IMR-90 (cell line): ENCODE measurements at regions not wholly inside any gene's neighbourhood (a gene's known extent, or its start where the extent isn't known, plus 50 kb on each side); places are given as distances from the start of the nearest gene placed in this dataset.

ENCODE experiments used
- ATAC-seq: fragments of 200-7000 bp; cut with Tn5 transposase; 2 replicates; pipeline ENCODE4 v1.9.1; 2020; ENCODE audit warnings: low read depth, mild to moderate bottlenecking, moderate library complexity
- BruUV-seq: library from RNA; stranded (reverse); fragments of 400-500 nt; replicated peaks from 2 replicates; lab custom pipeline; 2021; lab: Mats Ljungman, UMichigan
- CTCF ChIA-PET: fragments of 300-600 bp; formaldehyde crosslinking; extraction: SDS; loops from one replicate; lab custom pipeline; 2021; ENCODE audit warnings: antibody characterized with exemption; lab: Yijun Ruan, JAX
- POLR2A ChIA-PET: fragments of 300-600 bp; sonication (Branson Sonifier 250); formaldehyde crosslinking; loops from one replicate; lab custom pipeline; 2022; ENCODE audit warnings: antibody characterized with exemption; ENCODE audit not compliant: unreplicated experiment; lab: Charles Lee
- DNase-seq: peaks from one replicate; pipeline ENCODE4 v3.0.0; 2013
- H2AFZ ChIP-seq: replicated peaks from 2 replicates; pipeline ENCODE3; 2013; ENCODE audit warnings: low read length, mild to moderate bottlenecking; ENCODE audit not compliant: poor library complexity
- H2AK5ac ChIP-seq: 2 replicates; pipeline ENCODE4 v1.6.1; 2013; ENCODE audit warnings: low read depth, low read length, inconsistent platforms
- H2AK9ac ChIP-seq: replicated peaks from 2 replicates; pipeline ENCODE3; 2013; ENCODE audit warnings: mild to moderate bottlenecking, low read depth, low read length, moderate library complexity; ENCODE audit not compliant: poor library complexity
- H2BK120ac ChIP-seq: 2 replicates; pipeline ENCODE4 v1.6.1; 2013; ENCODE audit warnings: low read depth, low read length, inconsistent platforms
- H2BK15ac ChIP-seq: 3 replicates; pipeline ENCODE4 v1.6.1; 2013; ENCODE audit warnings: low read depth, low read length, inconsistent platforms
- H2BK20ac ChIP-seq: 2 replicates; pipeline ENCODE4 v1.6.1; 2013; ENCODE audit warnings: low read depth, mild to moderate bottlenecking, inconsistent platforms, low read length, moderate library complexity
- H2BK5ac ChIP-seq: 2 replicates; pipeline ENCODE4 v1.6.1; 2013; ENCODE audit warnings: mild to moderate bottlenecking, low read depth, low read length, inconsistent platforms; ENCODE audit not compliant: poor library complexity, severe bottlenecking
- H3K14ac ChIP-seq: replicated peaks from 2 replicates; pipeline ENCODE4 v1.6.1; 2013; ENCODE audit warnings: low read depth, low read length, inconsistent platforms
- H3K18ac ChIP-seq: 2 replicates; pipeline ENCODE4 v1.6.1; 2013; ENCODE audit warnings: low read depth, low read length, control low read depth
- H3K23ac ChIP-seq: 2 replicates; pipeline ENCODE4 v1.6.1; 2013; ENCODE audit warnings: low read depth, low read length, inconsistent platforms
- H3K27ac ChIP-seq: 2 replicates; pipeline ENCODE4 v1.5.1; 2013; ENCODE audit warnings: mild to moderate bottlenecking, control low read depth, low read length; ENCODE audit not compliant: insufficient read depth
- H3K27me3 ChIP-seq: 2 replicates; pipeline ENCODE4 v1.6.1; 2013; ENCODE audit warnings: low read length; ENCODE audit not compliant: control insufficient read depth, insufficient read depth
- H3K36me3 ChIP-seq: 2 replicates; pipeline ENCODE4 v1.6.1; 2013; ENCODE audit warnings: low read length, mixed read lengths; ENCODE audit not compliant: control insufficient read depth, insufficient read depth
- H3K4ac ChIP-seq: 2 replicates; pipeline ENCODE4 v1.6.1; 2013; ENCODE audit warnings: low read depth, low read length, inconsistent platforms
- H3K4me1 ChIP-seq: 2 replicates; pipeline ENCODE4 v1.6.1; 2013; ENCODE audit warnings: low read length, mixed read lengths; ENCODE audit not compliant: control insufficient read depth, insufficient read depth
- H3K4me2 ChIP-seq: 2 replicates; pipeline ENCODE4 v1.6.1; 2013; ENCODE audit warnings: low read depth, mild to moderate bottlenecking, control low read depth, low read length, moderate library complexity
- H3K4me3 ChIP-seq: 2 replicates; pipeline ENCODE4 v1.5.1; 2013; ENCODE audit warnings: low read depth, mild to moderate bottlenecking, control low read depth, low read length, moderate library complexity; ENCODE audit not compliant: insufficient read depth
- H3K56ac ChIP-seq: 2 replicates; pipeline ENCODE4 v1.6.1; 2013; ENCODE audit warnings: low read length, inconsistent platforms; ENCODE audit not compliant: insufficient read depth; ENCODE audit errors: extremely low read depth
- H3K79me1 ChIP-seq, 2 experiments: 2 replicates each; pipeline ENCODE4 v1.6.1; 2013; ENCODE audit warnings: low read length in 2 of 2, inconsistent platforms in 1 of 2, low read depth in 1 of 2
- H3K9ac ChIP-seq: 2 replicates; pipeline ENCODE4 v1.6.1; 2013; ENCODE audit warnings: low read depth, low read length, control low read depth
- H3K9me1 ChIP-seq: 2 replicates; pipeline ENCODE4 v1.6.1; 2013; ENCODE audit warnings: low read length, inconsistent platforms; ENCODE audit not compliant: insufficient read depth
- H3K9me3 ChIP-seq: 2 replicates; pipeline ENCODE4 v1.6.1; 2013; ENCODE audit warnings: low read length; ENCODE audit not compliant: control insufficient read depth, insufficient read depth
- H4K20me1 ChIP-seq: 2 replicates; pipeline ENCODE4 v1.6.1; 2013; ENCODE audit warnings: low read length, inconsistent platforms; ENCODE audit not compliant: insufficient read depth
- H4K5ac ChIP-seq: 2 replicates; pipeline ENCODE4 v1.6.1; 2013; ENCODE audit warnings: mild to moderate bottlenecking, low read depth, low read length, control low read depth
- H4K8ac ChIP-seq, 2 experiments: 2 replicates each; pipeline ENCODE4 v1.6.1; 2013; ENCODE audit warnings: low read depth in 2 of 2, low read length in 2 of 2, control low read depth in 1 of 2, inconsistent platforms in 1 of 2
- H4K91ac ChIP-seq: 2 replicates; pipeline ENCODE4 v1.6.1; 2013; ENCODE audit warnings: low read depth, low read length, inconsistent platforms; ENCODE audit not compliant: insufficient read depth
- CHD1 ChIP-seq: IDR thresholded peaks from 2 replicates; pipeline ENCODE4 v1.6.1; 2012; ENCODE audit warnings: low read depth, low read length, improper control_type of control experiment
- MAFK ChIP-seq: IDR thresholded peaks from 2 replicates; pipeline ENCODE4 v1.6.1; 2012; ENCODE audit warnings: low read depth, low read length, improper control_type of control experiment
- MAZ ChIP-seq: IDR thresholded peaks from 2 replicates; pipeline ENCODE4 v1.6.1; 2012; ENCODE audit warnings: low read depth, mild to moderate bottlenecking, low read length, improper control_type of control experiment, moderate library complexity, borderline replicate concordance
- MXI1 ChIP-seq: IDR thresholded peaks from 2 replicates; pipeline ENCODE4 v1.6.1; 2012; ENCODE audit warnings: low read depth, mild to moderate bottlenecking, low read length, moderate library complexity, borderline replicate concordance
- POLR2A ChIP-seq: IDR thresholded peaks from 2 replicates; pipeline ENCODE4 v1.6.1; 2012; ENCODE audit warnings: mild to moderate bottlenecking, low read depth, low read length
- RCOR1 ChIP-seq: IDR thresholded peaks from 2 replicates; pipeline ENCODE4 v1.6.1; 2012; ENCODE audit warnings: mild to moderate bottlenecking, low read length, improper control_type of control experiment; ENCODE audit not compliant: insufficient replicate concordance
- RFX5 ChIP-seq: IDR thresholded peaks from 2 replicates; pipeline ENCODE4 v1.8.0; 2012; ENCODE audit warnings: low read depth, mild to moderate bottlenecking, low read length, moderate library complexity
- WGBS, 2 experiments: methylation state at CpG; one replicate each; pipeline versions ENCODE4 v1.1.5 to v1.1.7; 2013; ENCODE audit warnings: missing lambda C conversion rate in 2 of 2; ENCODE audit not compliant: insufficient read length in 1 of 2; ENCODE audit errors: extremely low coverage in 2 of 2; 5-methylcytosine and 5-hydroxymethylcytosine counted together
- dilution Hi-C: fragments of 300-500 bp; cut with HindIII; formaldehyde crosslinking; loops from one replicate; pipeline ENCODE4 v1.14.3; 2018; ENCODE audit warnings: low sequenced_read_pairs; ENCODE audit not compliant: unreplicated experiment
- in situ Hi-C: fragments of 300-500 bp; cut with MboI; formaldehyde crosslinking; loops from 3 replicates; pipeline ENCODE4 v1.14.3; 2019; ENCODE audit warnings: low sequenced_read_pairs, inconsistent platforms, mixed read lengths
- intact Hi-C: fragments of 100-400 bp; cut with micrococcal nuclease; formaldehyde crosslinking; loops from 2 replicates; pipeline ENCODE4 v1.10.0; 2022

- Histone ChIP-seq H2AK9ac (no peak overlapping the region), H3K79me1 (no peaks in the 10 kb centered on the region), H4K91ac (no peak overlapping the region), H2BK20ac (no peak overlapping the region), H4K20me1 (no peaks in the 10 kb centered on the region), H2BK15ac (no peak overlapping the region), H3K4ac (no peak overlapping the region), H2BK120ac (no peak overlapping the region), H3K56ac (no peak overlapping the region), H4K8ac (no peak overlapping the region), H3K4me3 (no peak overlapping the region), H3K9ac (no peak overlapping the region), H3K27ac (no peak overlapping the region), H2BK5ac (no peak overlapping the region), H4K5ac (no peak overlapping the region), H3K4me1 (no peaks in the 10 kb centered on the region), H2AFZ (no peak overlapping the region), H3K4me2 (no peak overlapping the region), H3K14ac (no peak overlapping the region), H3K9me1 (no peaks in the 10 kb centered on the region), H3K27me3 (no peaks in the 10 kb centered on the region), H3K18ac (no peak overlapping the region), H3K9me3 (peaks cover 15% of the 10 kb centered on the region), H3K36me3 (no peaks in the 10 kb centered on the region), H3K23ac (no peak overlapping the region), H2AK5ac (no peak overlapping the region)
- WGBS, 2 experiments = no CpG with 5 or more reads among the region's 2 CpGs
- CTCF ChIA-PET = no interaction called here
- TF ChIP-seq RFX5 = no peak
- no peak for TF ChIP-seq MAFK
- TF ChIP-seq POLR2A = no peak
- TF ChIP-seq CHD1 = no peak
- TF ChIP-seq RCOR1 = no peak
- TF ChIP-seq MAZ = no peak
- no peak for TF ChIP-seq MXI1
- intact Hi-C loops (no loop called here), dilution Hi-C loops (no loop called here), in situ Hi-C loops (no loop called here)
- no peak for ATAC-seq
- no peak for DNase-seq
- no TSS peak for BruUV-seq
- POLR2A ChIA-PET = no interaction called here
Observed at GRCh38 chr12:74066476-74066875, 471.2 kb upstream of the ATXN7L3B start.
